ENCODE measurements at regions not wholly inside any gene's neighbourhood (a gene's known extent, or its start where the extent isn't known, plus 50 kb on each side); places are given as distances from the start of the nearest gene placed in this dataset.

- Mint-ChIP-seq H3K4me1 (ENCODE audit: low read depth) (no peaks in the 10 kb centered on the region), H3K36me3 (ENCODE audit: low read depth) (no peaks in the 10 kb centered on the region), H3K27me3 (ENCODE audit: low read depth) (peaks cover 8% of the 10 kb centered on the region), H3K4me3 (ENCODE audit: unreplicated experiment) (no peak overlapping the region), H3K9me3 (ENCODE audit: low read depth) (peaks cover 4% of the 10 kb centered on the region), H3K27ac (ENCODE audit: unreplicated experiment) (no peak overlapping the region)
- no peak for TF ChIP-seq CTCF (IDR thresholded peaks at IDR 0.05)
- DNase-seq (ENCODE audit: low spot score), result no peak
Measured at GRCh38 chr11:30089921-30090320, 73.1 kb upstream of the KCNA4 start.

- H3K4me1 Mint-ChIP-seq (ENCODE audit: low read depth), result no peaks in the 10 kb centered on the region
- no peak for DNase-seq (ENCODE audit: low spot score)
- H3K27ac Mint-ChIP-seq (ENCODE audit: unreplicated experiment), result no peak overlapping the region
- H3K9me3 Mint-ChIP-seq (ENCODE audit: low read depth), result peaks cover 4% of the 10 kb centered on the region
- H3K4me3 Mint-ChIP-seq (ENCODE audit: unreplicated experiment), result no peak overlapping the region
- H3K36me3 Mint-ChIP-seq (ENCODE audit: low read depth), result no peaks in the 10 kb centered on the region
- no peak for TF ChIP-seq CTCF (IDR thresholded peaks at IDR 0.05)
- peaks cover 12% of the 10 kb centered on the region for H3K27me3 Mint-ChIP-seq (ENCODE audit: low read depth)
Measured at GRCh38 chr11:30091246-30091645, 74.4 kb upstream of the KCNA4 start.

- H3K9me3 Mint-ChIP-seq (ENCODE audit: low read depth), result peaks cover 4% of the 10 kb centered on the region
- H3K27ac Mint-ChIP-seq (ENCODE audit: unreplicated experiment), result no peak overlapping the region
- no peak for DNase-seq (ENCODE audit: low spot score)
- H3K4me3 Mint-ChIP-seq (ENCODE audit: unreplicated experiment), result no peak overlapping the region
- no peaks in the 10 kb centered on the region for H3K4me1 Mint-ChIP-seq (ENCODE audit: low read depth)
- H3K36me3 Mint-ChIP-seq (ENCODE audit: low read depth), result no peaks in the 10 kb centered on the region
- no peak for TF ChIP-seq CTCF (IDR thresholded peaks at IDR 0.05)
- H3K27me3 Mint-ChIP-seq (ENCODE audit: low read depth), result peaks cover 12% of the 10 kb centered on the region
Measured at GRCh38 chr11:30091737-30092136, 74.9 kb upstream of the KCNA4 start.

GRCh38 chr11:30092518-30092917, 75.7 kb upstream of the KCNA4 start:
- no peak overlapping the region for H3K4me3 Mint-ChIP-seq (ENCODE audit: unreplicated experiment)
- no peak for TF ChIP-seq CTCF (IDR thresholded peaks at IDR 0.05)
- no peak overlapping the region for H3K27ac Mint-ChIP-seq (ENCODE audit: unreplicated experiment)
- no peaks in the 10 kb centered on the region for H3K36me3 Mint-ChIP-seq (ENCODE audit: low read depth)
- H3K27me3 Mint-ChIP-seq (ENCODE audit: low read depth), result peaks cover 12% of the 10 kb centered on the region
- no peak for DNase-seq (ENCODE audit: low spot score)
- H3K9me3 Mint-ChIP-seq (ENCODE audit: low read depth), result peaks cover 4% of the 10 kb centered on the region
- H3K4me1 Mint-ChIP-seq (ENCODE audit: low read depth), result no peaks in the 10 kb centered on the region

GRCh38 chr11:30100495-30100894, 83.7 kb upstream of the KCNA4 start:
- DNase-seq (ENCODE audit: low spot score), result no peak
- no peaks in the 10 kb centered on the region for H3K4me1 Mint-ChIP-seq (ENCODE audit: low read depth)
- H3K36me3 Mint-ChIP-seq (ENCODE audit: low read depth), result no peaks in the 10 kb centered on the region
- peaks cover 8% of the 10 kb centered on the region for H3K27me3 Mint-ChIP-seq (ENCODE audit: low read depth)
- H3K4me3 Mint-ChIP-seq (ENCODE audit: unreplicated experiment), result no peak overlapping the region
- no peak overlapping the region for H3K27ac Mint-ChIP-seq (ENCODE audit: unreplicated experiment)
- no peak for TF ChIP-seq CTCF (IDR thresholded peaks at IDR 0.05)
- peaks cover 7% of the 10 kb centered on the region for H3K9me3 Mint-ChIP-seq (ENCODE audit: low read depth)

All from chondrocyte (in vitro differentiated cells).